Psoas muscle (tissue), 7 donors: ENCODE measurements at regions not wholly inside any gene's neighbourhood (a gene's known extent, or its start where the extent isn't known, plus 50 kb on each side); places are given as distances from the start of the nearest gene placed in this dataset.

Experiments
- ATAC-seq, 4 donors: fragments of 200-7000 bp; cut with Tn5 transposase; one replicate each; pipeline ENCODE4 v1.9.1; 2020; ENCODE audit warnings: moderate library complexity in 3 of 4, mild to moderate bottlenecking in 2 of 4
- DNase-seq, 2 donors: peaks; one replicate each; pipeline ENCODE4 v3.0.0-alpha.2; 2020
- H3K27ac ChIP-seq: fragments of 200-600 bp; one replicate; pipeline ENCODE4 v1.8.0; 2022
- H3K27me3 ChIP-seq, 3 donors: fragments of 200-600 bp in 1 of 3; one replicate each; pipeline versions ENCODE4 v1.6.1 to v1.8.0; 2013 to 2022; ENCODE audit warnings: low read length in 2 of 3, mild to moderate bottlenecking in 2 of 3, moderate library complexity in 1 of 3; ENCODE audit not compliant: insufficient read depth in 3 of 3
- H3K36me3 ChIP-seq, 2 donors: fragments of 200-600 bp in 1 of 2; one replicate each; pipeline versions ENCODE4 v1.6.1 to v1.8.0; 2013 to 2022; ENCODE audit warnings: low read depth in 1 of 2, mild to moderate bottlenecking in 1 of 2, moderate library complexity in 1 of 2; ENCODE audit not compliant: insufficient read depth in 1 of 2
- H3K4me1 ChIP-seq: fragments of 200-600 bp; one replicate; pipeline ENCODE4 v1.8.0; 2022
- H3K4me3 ChIP-seq: fragments of 200-600 bp; one replicate; pipeline ENCODE4 v1.8.0; 2022; ENCODE audit warnings: mild to moderate bottlenecking
- H3K9me3 ChIP-seq: fragments of 200-600 bp; one replicate; pipeline ENCODE4 v1.8.0; 2022
- CTCF ChIP-seq: fragments of 200-600 bp; IDR thresholded peaks from one replicate; pipeline ENCODE4 v1.8.0; 2022; ENCODE audit warnings: antibody characterized with exemption
- WGBS, 3 donors: extraction: QIAGEN DNeasy Blood & Tissue Kit; methylation state at CpG; one replicate each; pipeline versions ENCODE4 v1.1.6 to v1.1.7; 2013; 5-methylcytosine and 5-hydroxymethylcytosine counted together
- intact Hi-C, 2 donors: fragments of 100-400 bp; cut with DNase I; formaldehyde crosslinking; loops; one replicate each; pipeline versions ENCODE4 v1.11.0 to v1.14.2; 2022
- donor health status: healthy with polysubstance abuse.
- donor health status: DM: no; HTN: no; CAD: no; lungs with moderate emphysema.
- donor health status: Bipolar disorder and iron deficiency.
- donor health status: healthy.
- donor health status: DM: yes; HTN: yes; CAD: no.
- donor health status: DM: no; HTN: no; CAD: no.
- donor health status: DM: yes; HTN: yes; CAD: no.

DNA sequence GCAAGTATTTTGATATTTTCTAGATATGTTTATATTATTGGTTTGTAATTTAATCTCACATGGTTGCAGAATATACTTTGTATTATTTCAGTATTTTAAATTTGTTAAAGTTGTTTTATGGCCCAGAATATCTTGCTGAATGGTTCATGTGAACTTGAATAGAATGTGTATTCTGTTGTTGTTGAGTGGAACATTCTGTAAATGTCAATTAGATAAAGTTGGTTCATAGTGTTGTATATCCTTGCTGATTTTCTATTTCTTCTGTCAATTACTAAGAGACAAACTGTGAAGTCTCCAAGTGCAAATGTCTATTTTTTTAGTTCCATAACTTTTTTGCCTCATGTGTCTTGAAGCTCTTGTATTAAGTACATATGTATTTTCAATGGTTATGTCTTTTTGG is 411.7 kb downstream of the NPIPA7 start:
- no peaks in the 10 kb centered on the region for H3K36me3 ChIP-seq
- H3K9me3 ChIP-seq = peaks cover 21% of the 10 kb centered on the region
- no peak overlapping the region for H3K4me3 ChIP-seq
- H3K4me1 ChIP-seq = no peaks in the 10 kb centered on the region
- TF ChIP-seq CTCF = no peak
- ATAC-seq (no peak), DNase-seq (no peak)
- no peak overlapping the region for H3K27ac ChIP-seq
- H3K27me3 ChIP-seq = no peaks in the 10 kb centered on the region
- intact Hi-C loops = no loop called here

DNA sequence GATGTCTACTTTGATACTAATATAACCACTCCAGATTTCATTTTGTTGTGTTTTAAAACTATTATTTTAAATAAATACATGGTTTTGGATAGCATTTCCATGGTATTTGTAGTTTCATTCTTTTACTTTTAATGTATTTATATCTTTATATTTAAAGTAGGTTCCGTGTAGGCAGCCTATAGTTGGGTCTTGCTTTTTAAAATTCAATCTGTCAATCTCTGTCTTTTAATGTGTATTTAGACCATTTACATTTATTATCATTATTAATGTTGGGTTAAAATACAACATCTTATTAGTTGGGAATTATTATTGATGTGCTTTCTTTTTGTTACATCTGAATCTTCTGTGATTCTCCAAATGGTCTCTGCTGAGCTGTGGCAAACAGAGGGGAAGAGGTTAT is 412.1 kb downstream of the NPIPA7 start:
- H3K27me3 ChIP-seq = no peaks in the 10 kb centered on the region
- WGBS, 3 donors = 61 to 85% (median 67%) methylated on average over 1 of the region's 1 CpG
- ATAC-seq (no peak), DNase-seq (no peak)
- H3K36me3 ChIP-seq = no peaks in the 10 kb centered on the region
- TF ChIP-seq CTCF = no peak
- no peak overlapping the region for H3K27ac ChIP-seq
- H3K9me3 ChIP-seq = peaks cover 21% of the 10 kb centered on the region
- intact Hi-C loops = no loop called here
- no peaks in the 10 kb centered on the region for H3K4me1 ChIP-seq
- H3K4me3 ChIP-seq = no peak overlapping the region

DNA sequence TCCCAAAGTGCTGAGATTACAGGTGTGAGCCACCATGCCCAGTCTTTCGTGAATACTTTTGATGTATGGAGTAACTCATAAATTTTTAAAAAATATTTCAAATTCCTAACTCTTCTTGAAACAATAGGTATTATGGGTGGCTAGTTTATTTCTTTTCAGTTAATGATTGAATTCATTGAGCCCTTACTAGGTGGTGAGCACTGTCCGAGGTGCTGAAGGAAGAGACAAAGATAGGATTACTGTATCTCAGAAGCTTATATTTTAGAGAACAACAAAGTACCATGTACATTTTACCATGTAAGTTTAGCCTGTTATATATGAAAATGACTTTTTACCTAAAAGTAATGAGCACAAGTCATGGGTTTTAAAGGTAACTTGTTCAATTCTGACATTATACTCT is 418.3 kb downstream of the NPIPA7 start:
- 59 to 66% (median 66%) methylated on average over 2 of the region's 2 CpGs for WGBS, 3 donors
- Histone ChIP-seq H3K27me3 (no peaks in the 10 kb centered on the region), H3K4me1 (no peaks in the 10 kb centered on the region), H3K9me3 (no peaks in the 10 kb centered on the region), H3K27ac (no peak overlapping the region), H3K4me3 (no peak overlapping the region), H3K36me3 (no peaks in the 10 kb centered on the region)
- no peak for ATAC-seq
- DNase-seq = no peak
- intact Hi-C loops = no loop called here
- TF ChIP-seq CTCF = no peak

GRCh38 chr16:16798504-16798903 is 419.6 kb downstream of the NPIPA7 start:
- Histone ChIP-seq H3K4me1 (no peaks in the 10 kb centered on the region), H3K36me3 (no peaks in the 10 kb centered on the region), H3K27me3 (peaks cover 0 to 3% (median 0%) of the 10 kb centered on the region in 3 donors), H3K27ac (no peak overlapping the region), H3K4me3 (no peak overlapping the region), H3K9me3 (no peaks in the 10 kb centered on the region)
- ATAC-seq (no peak), DNase-seq (no peak)
- TF ChIP-seq CTCF = no peak
- intact Hi-C loops = no loop called here

DNA sequence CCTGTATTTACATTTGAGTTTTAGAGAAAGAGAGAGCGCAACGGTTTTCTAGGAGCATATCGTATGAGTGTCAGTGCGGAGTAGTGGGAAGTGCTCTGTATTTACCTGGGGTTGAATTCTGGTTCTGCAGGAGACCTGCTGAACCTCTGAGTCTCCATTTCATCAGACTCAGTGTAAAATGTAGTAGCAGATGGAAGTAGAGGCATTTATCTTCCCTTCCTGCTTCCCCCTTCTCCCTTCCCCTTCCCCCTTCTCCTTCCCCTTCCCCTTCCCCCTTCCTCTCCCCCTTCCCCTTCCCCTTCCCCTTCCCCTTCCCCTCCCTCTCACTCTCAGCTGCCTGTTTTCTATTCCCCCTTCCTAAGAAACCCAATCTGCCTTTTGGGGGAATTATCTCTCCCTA is 426.9 kb downstream of the NPIPA7 start:
- Histone ChIP-seq H3K27ac (no peak overlapping the region), H3K4me1 (no peaks in the 10 kb centered on the region), H3K4me3 (no peak overlapping the region), H3K27me3 (peaks cover 0 to 3% (median 2%) of the 10 kb centered on the region in 3 donors), H3K9me3 (no peaks in the 10 kb centered on the region), H3K36me3 (no peaks in the 10 kb centered on the region)
- WGBS, 3 donors = 90 to 93% (median 90%) methylated on average over 4 of the region's 4 CpGs
- no peak for ATAC-seq
- intact Hi-C loops = no loop called here
- DNase-seq = no peak
- TF ChIP-seq CTCF = no peak
